ENCODE measurements at regions not wholly inside any gene's neighbourhood (a gene's known extent, or its start where the extent isn't known, plus 50 kb on each side); places are given as distances from the start of the nearest gene placed in this dataset.

GRCh38 chr13:47135800-47136503 is 239.1 kb upstream of the HTR2A start:
- Histone ChIP-seq H3K27me3 (ENCODE audit: low read depth) (peaks cover 2% of the 10 kb centered on the region), H3K27ac (replicated peaks) (no peak overlapping the region), H3K4me3 (no peak overlapping the region), H3K36me3 (no peaks in the 10 kb centered on the region), H3K9me3 (replicated peaks) (no peaks in the 10 kb centered on the region), H3K4me1 (no peaks in the 10 kb centered on the region)
- intact Hi-C loops (cut with micrococcal nuclease), result no loop called here
- no peak for DNase-seq
- TF ChIP-seq CTCF (IDR thresholded peaks at IDR 0.05; ENCODE audit: borderline replicate concordance), result no peak

GRCh38 chr13:47134939-47135489 is 238.2 kb upstream of the HTR2A start:
- peaks cover 9% of the 10 kb centered on the region for H3K27me3 ChIP-seq (ENCODE audit: low read depth)
- no peak for TF ChIP-seq CTCF (IDR thresholded peaks at IDR 0.05; ENCODE audit: borderline replicate concordance)
- H3K27ac ChIP-seq (replicated peaks), result no peak overlapping the region
- no peaks in the 10 kb centered on the region for H3K9me3 ChIP-seq (replicated peaks)
- no peaks in the 10 kb centered on the region for H3K36me3 ChIP-seq
- H3K4me1 ChIP-seq, result no peaks in the 10 kb centered on the region
- intact Hi-C loops (cut with micrococcal nuclease), result no loop called here
- no peak overlapping the region for H3K4me3 ChIP-seq
- no peak for DNase-seq

- H3K4me1 ChIP-seq, result no peaks in the 10 kb centered on the region
- no peak for TF ChIP-seq CTCF (IDR thresholded peaks at IDR 0.05; ENCODE audit: borderline replicate concordance)
- no peak for DNase-seq
- H3K27ac ChIP-seq (replicated peaks), result no peak overlapping the region
- no peak overlapping the region for H3K4me3 ChIP-seq
- intact Hi-C loops (cut with micrococcal nuclease), result no loop called here
- H3K36me3 ChIP-seq, result no peaks in the 10 kb centered on the region
- H3K9me3 ChIP-seq (replicated peaks), result no peaks in the 10 kb centered on the region
- H3K27me3 ChIP-seq (ENCODE audit: low read depth), result peaks cover 9% of the 10 kb centered on the region
Measured at GRCh38 chr13:47133011-47133445, 236.2 kb upstream of the HTR2A start.

- Histone ChIP-seq H3K27me3 (ENCODE audit: low read depth) (peaks cover 9% of the 10 kb centered on the region), H3K4me3 (no peak overlapping the region), H3K9me3 (replicated peaks) (no peaks in the 10 kb centered on the region), H3K36me3 (no peaks in the 10 kb centered on the region), H3K4me1 (no peaks in the 10 kb centered on the region), H3K27ac (replicated peaks) (no peak overlapping the region)
- no peak for TF ChIP-seq CTCF (IDR thresholded peaks at IDR 0.05; ENCODE audit: borderline replicate concordance)
- no peak for DNase-seq
- intact Hi-C loops (cut with micrococcal nuclease), result no loop called here
Measured at GRCh38 chr13:47129461-47129860, 232.6 kb upstream of the HTR2A start.

GRCh38 chr13:47126432-47126831 is 229.6 kb upstream of the HTR2A start:
- TF ChIP-seq CTCF (IDR thresholded peaks at IDR 0.05; ENCODE audit: borderline replicate concordance), result no peak
- Histone ChIP-seq H3K36me3 (no peaks in the 10 kb centered on the region), H3K9me3 (replicated peaks) (peaks cover 3% of the 10 kb centered on the region), H3K27ac (replicated peaks) (no peak overlapping the region), H3K4me1 (no peaks in the 10 kb centered on the region), H3K27me3 (ENCODE audit: low read depth) (peaks cover 9% of the 10 kb centered on the region), H3K4me3 (no peak overlapping the region)
- intact Hi-C loops (cut with micrococcal nuclease), result no loop called here
- no peak for DNase-seq

All from left ventricle myocardium inferior (tissue), 1 donor.